Tibial nerve (tissue), 3 donors: ENCODE measurements at regions not wholly inside any gene's neighbourhood (a gene's known extent, or its start where the extent isn't known, plus 50 kb on each side); places are given as distances from the start of the nearest gene placed in this dataset.

Source experiments
- CTCF ChIP-seq, 5 experiments: fragments of 200-600 bp in 3 of 5; fragments of 450-650 bp in 2 of 5; sonication (generic) in 3 of 5; IDR thresholded peaks; one replicate each; pipeline ENCODE4 v1.5.1; 2016 to 2019; ENCODE audit warnings: antibody characterized with exemption in 5 of 5, mild to moderate bottlenecking in 3 of 5, moderate library complexity in 2 of 5
- POLR2A ChIP-seq, 2 donors: fragments of 450-650 bp; IDR thresholded peaks; one replicate each; pipeline ENCODE4 v1.6.1; 2017; ENCODE audit warnings: antibody characterized with exemption in 2 of 2, mild to moderate bottlenecking in 2 of 2, moderate library complexity in 2 of 2

GRCh38 chr10:128646956-128647355 lies 520.7 kb upstream of the MKI67 start:
- TF ChIP-seq CTCF (IDR thresholded peaks at IDR 0.05) (no peak), POLR2A (IDR thresholded peaks at IDR 0.05) (no peak)
